ENCODE measurements at regions not wholly inside any gene's neighbourhood (a gene's known extent, or its start where the extent isn't known, plus 50 kb on each side); places are given as distances from the start of the nearest gene placed in this dataset.

GRCh38 chr1:96633695-96634094, 87.9 kb upstream of the PTBP2 start:
- TF ChIP-seq CTCF (IDR thresholded peaks at IDR 0.05; ENCODE audit: insufficient read depth, low read depth, low read length): no peak
- no peak for TF ChIP-seq EZH2 (IDR thresholded peaks at IDR 0.05; ENCODE audit: insufficient read depth, low read length)

Measured in astrocyte (in vitro differentiated cells and primary cell).